GM18502 (cell line): ENCODE measurements at regions not wholly inside any gene's neighbourhood (a gene's known extent, or its start where the extent isn't known, plus 50 kb on each side); places are given as distances from the start of the nearest gene placed in this dataset.

ENCODE experiments used
- ATAC-seq: cut with Tn5 transposase; IDR thresholded peaks from one replicate; pipeline ENCODE4 v1.9.1; 2021; ENCODE audit warnings: mild to moderate bottlenecking; ENCODE audit not compliant: unreplicated experiment, poor library complexity

GRCh38 chr22:49327411-49328117 lies 500.1 kb downstream of the BRD1 start:
- ATAC-seq: no peak

GRCh38 chr22:49326558-49326957 lies 501.1 kb downstream of the BRD1 start:
- ATAC-seq: no peak

GRCh38 chr22:49325531-49326395 lies 501.9 kb downstream of the BRD1 start:
- no peak for ATAC-seq

- ATAC-seq: no peak
Measured at GRCh38 chr22:49324527-49325491, 502.9 kb downstream of the BRD1 start.

- ATAC-seq: no peak
Measured at GRCh38 chr22:49323751-49324415, 503.8 kb downstream of the BRD1 start.

GRCh38 chr22:49322861-49323622 lies 504.6 kb downstream of the BRD1 start:
- ATAC-seq: no peak

GRCh38 chr22:49322231-49322630 lies 505.4 kb downstream of the BRD1 start:
- no peak for ATAC-seq

GRCh38 chr22:49321477-49322055 lies 506.1 kb downstream of the BRD1 start:
- ATAC-seq: no peak

GRCh38 chr22:49320714-49321476 lies 506.8 kb downstream of the BRD1 start:
- no peak for ATAC-seq

GRCh38 chr22:49317369-49317768 lies 510.3 kb downstream of the BRD1 start:
- ATAC-seq: no peak

- ATAC-seq: no peak
Measured at GRCh38 chr22:49312601-49313000, 515.1 kb downstream of the BRD1 start.

- no peak for ATAC-seq
Measured at GRCh38 chr22:49310354-49310753, 517.3 kb downstream of the BRD1 start.

- no peak for ATAC-seq
Measured at GRCh38 chr22:49308300-49308699, 519.4 kb downstream of the BRD1 start.

GRCh38 chr22:49307870-49308269 lies 519.8 kb downstream of the BRD1 start:
- no peak for ATAC-seq

- no peak for ATAC-seq
Measured at GRCh38 chr22:49307481-49307830, 520.2 kb downstream of the BRD1 start.

GRCh38 chr22:49306632-49307480 lies 520.8 kb downstream of the BRD1 start:
- ATAC-seq: no peak

- ATAC-seq: no peak
Measured at GRCh38 chr22:49305966-49306631, 521.6 kb downstream of the BRD1 start.
